Hypothalamus (tissue), 51 donors: ENCODE measurements at regions not wholly inside any gene's neighbourhood (a gene's known extent, or its start where the extent isn't known, plus 50 kb on each side); places are given as distances from the start of the nearest gene placed in this dataset.
"Not testable (repeated sequence)": the region's sequence is repeated elsewhere in the genome, so short reads cannot be mapped to it uniquely, and the experiment has no call there.

ENCODE experiments used
- DNase-seq, 51 donors: peaks; one replicate each; lab custom pipeline; 2025; lab: John Stamatoyannopoulos, UW

GRCh38 chr2:61774351-61774750, 79.5 kb downstream of the FAM161A start:
- DNase-seq = no peak

GRCh38 chr2:61771904-61772845, 81.7 kb downstream of the FAM161A start:
- no peak for DNase-seq

DNA sequence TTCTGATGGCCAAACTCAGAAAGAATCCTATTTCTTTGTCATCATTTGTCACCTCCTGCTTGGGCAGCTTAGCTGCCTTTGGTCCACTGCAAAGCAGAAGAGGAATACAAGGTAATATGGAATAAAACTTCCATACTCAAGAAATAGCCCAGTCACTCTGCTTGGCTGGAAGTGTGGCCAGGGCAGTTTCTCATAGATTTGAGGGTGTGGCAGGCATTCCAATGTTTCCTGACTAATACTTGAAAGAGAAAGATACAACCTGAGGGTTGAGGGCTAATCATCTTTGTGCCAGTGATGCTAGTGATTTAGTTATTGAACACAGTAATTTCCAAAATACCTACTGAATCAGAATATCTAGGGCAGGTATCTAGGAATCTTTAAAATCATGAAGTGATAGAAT, 83.1 kb downstream of the FAM161A start:
- DNase-seq = no peak

- DNase-seq = no peak
Observed at GRCh38 chr2:61770298-61770697, 83.6 kb downstream of the FAM161A start.

- DNase-seq = no peak
Observed at GRCh38 chr2:61769093-61769675, 84.7 kb downstream of the FAM161A start.

GRCh38 chr2:61764035-61764800, 89.6 kb downstream of the FAM161A start:
- DNase-seq = peak; percentile 64 to 99 (median 97)

GRCh38 chr2:61763605-61764034, 90.2 kb downstream of the FAM161A start:
- DNase-seq = peak in 37 of 51 donors; percentile 30 to 95 (median 76)

- no peak for DNase-seq
Observed at GRCh38 chr2:61762292-61762691, 91.6 kb downstream of the FAM161A start.

DNA sequence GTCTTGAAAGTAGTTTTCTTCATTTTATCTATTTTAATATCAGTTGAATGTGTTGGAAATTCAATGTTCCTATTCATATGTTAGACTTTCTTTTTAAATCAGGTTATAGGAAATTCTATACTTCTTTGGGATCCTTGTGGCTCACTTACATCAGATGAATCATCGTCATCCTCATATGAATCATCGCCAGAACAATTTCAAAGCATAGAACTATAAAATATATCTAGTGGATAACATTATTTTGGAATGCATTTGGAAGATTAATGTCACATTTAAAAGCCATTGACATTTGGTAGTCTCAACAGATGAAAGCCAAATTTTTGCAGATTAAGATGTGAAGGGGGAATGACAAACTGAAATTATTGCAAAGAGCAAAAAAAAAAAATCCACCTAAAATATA, 94.1 kb downstream of the FAM161A start:
- no peak for DNase-seq

DNA sequence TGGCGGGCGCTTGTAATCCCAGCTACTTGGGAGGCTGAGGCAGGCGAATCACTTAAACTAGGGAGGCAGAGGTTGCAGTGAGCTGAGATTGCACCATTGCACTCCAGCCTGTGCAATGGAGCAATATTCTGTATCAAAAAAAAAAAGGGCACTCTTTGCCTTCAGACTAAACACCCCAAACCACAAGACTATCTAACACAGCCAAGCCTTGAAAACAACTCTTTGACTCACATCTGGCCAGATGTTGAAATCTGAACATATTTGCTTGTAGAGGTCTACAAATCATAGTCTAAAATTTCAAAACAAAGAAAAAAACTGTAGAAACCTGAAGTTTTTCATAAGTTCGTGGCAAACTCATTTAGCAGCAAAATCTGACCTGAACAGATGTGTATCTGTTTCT, 94.9 kb downstream of the FAM161A start:
- no peak for DNase-seq

DNA sequence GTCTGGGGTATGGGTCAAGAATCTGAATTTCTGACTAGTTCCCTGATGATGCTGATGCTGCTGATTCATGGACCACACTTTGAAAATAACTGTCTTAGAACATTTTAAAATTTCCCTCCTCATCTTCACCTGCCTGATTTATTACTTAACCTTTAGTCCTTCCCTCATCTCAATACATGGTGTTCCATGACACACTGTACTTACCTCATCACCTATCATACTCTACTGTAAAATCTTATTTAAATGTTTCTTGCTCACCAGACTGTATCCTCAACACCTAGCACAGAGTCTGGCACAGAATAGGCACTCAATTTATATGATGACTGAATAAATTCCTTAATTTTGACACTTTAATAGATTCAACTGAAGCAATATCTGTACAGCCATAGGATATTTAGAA, 95.7 kb downstream of the FAM161A start:
- no peak for DNase-seq

- no peak for DNase-seq
Observed at GRCh38 chr2:61753512-61753911, 100.3 kb downstream of the FAM161A start.

DNA sequence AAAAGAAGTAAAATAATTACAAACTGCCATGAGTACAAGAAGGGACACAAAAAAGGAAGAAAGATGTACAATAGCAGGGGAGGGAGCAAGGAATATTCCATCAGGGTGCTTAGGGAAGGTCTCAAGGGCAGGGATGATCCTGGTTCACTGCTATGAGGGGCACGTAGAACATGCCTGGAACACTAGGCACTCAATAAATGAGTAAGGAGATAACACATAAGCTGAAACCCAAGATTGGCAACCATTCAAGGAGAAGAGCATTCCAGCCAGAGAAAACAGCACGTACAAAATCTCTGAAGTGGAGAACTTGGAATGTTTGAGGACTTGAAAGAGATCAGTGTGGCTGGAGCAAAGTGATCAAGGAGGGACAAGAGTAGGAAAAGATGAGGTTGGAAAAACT, 103.2 kb downstream of the FAM161A start:
- DNase-seq = no peak

- DNase-seq = no peak
Observed at GRCh38 chr2:61742955-61743354, 110.9 kb downstream of the FAM161A start.

- DNase-seq = no peak
Observed at GRCh38 chr2:61737841-61738240, 116.0 kb downstream of the FAM161A start.

DNA sequence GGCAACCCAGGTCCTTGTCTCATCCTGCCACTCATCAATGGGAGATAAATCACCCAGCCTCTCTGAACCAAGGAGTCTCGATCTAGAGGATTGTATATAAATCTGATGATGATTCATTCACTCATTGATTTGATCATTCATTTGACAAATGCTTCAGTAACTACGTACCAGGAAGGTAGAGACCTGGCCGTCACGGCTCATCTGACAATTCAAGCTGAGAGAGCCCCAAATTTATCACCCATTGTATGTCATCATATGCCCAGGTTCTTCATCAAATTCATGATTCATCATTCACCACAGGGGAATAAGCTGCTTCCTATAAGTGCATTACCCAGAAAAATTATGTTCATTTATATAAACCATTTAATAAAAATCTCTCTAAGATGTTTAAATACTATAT, 116.9 kb downstream of the FAM161A start:
- DNase-seq = no peak

DNA sequence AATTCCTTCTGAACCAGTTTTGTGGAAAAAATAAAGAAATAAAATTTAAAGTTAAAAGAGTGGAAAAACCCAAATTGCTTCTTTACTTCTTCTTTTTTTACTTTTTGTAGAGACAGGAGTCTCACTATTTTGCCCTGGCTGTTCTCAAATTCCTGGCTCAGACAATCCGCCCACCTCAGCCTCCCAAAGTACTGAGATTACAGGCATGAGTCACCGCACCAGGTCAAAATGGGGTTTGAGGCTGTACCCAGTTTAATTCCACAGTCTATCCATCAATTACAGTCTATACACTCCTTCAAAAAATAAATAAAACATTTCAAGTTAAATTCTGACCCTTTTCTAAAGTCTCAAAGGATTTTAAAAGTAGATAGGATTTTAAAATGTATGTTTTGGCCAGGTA, 120.3 kb downstream of the FAM161A start:
- peak in 1 of 51 donors; percentile 1 for DNase-seq

GRCh38 chr2:61732787-61733186, 121.1 kb downstream of the FAM161A start:
- DNase-seq = no peak

- no peak for DNase-seq
Observed at GRCh38 chr2:61727746-61728145, 126.1 kb downstream of the FAM161A start.

DNA sequence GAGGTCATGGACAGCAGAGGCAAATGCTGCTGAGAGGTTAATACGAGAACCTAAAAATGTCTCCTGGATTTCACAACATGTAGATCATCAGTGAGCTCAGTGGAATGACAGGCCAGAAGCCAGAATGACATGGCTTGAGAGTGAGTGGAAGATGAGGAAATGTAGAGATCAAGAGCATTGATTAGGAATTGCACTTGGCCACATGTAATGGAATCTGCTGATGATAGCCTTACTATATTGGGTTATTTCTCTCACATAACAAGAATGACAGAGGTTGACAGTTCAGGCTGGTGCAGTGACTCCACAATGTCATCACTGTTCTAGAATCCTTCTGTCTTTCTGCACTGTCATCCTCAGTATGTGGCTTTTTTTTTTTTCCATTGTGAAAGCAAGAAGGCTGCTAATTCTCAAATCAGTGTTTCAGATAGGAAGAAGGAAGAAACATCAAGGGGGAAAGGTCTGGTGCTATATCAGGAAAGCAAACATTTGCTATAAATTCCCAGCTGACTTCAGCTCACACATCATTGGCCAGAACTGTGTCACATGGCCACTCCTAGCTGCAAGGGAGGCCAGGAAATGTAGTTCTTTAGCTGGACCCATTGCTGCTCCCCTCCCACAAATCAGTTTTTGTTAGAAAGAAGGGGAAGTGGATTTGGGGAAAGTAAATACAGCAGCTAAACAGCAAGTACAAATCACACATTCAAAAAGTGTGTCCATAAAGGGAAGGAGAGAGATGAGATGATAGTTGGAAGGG, 127.2 kb downstream of the FAM161A start:
- DNase-seq = no peak

- not testable (repeated sequence) for DNase-seq
Observed at GRCh38 chr2:61723364-61723763, 130.5 kb downstream of the FAM161A start.
